ENCODE measurements at regions not wholly inside any gene's neighbourhood (a gene's known extent, or its start where the extent isn't known, plus 50 kb on each side); places are given as distances from the start of the nearest gene placed in this dataset.

DNA sequence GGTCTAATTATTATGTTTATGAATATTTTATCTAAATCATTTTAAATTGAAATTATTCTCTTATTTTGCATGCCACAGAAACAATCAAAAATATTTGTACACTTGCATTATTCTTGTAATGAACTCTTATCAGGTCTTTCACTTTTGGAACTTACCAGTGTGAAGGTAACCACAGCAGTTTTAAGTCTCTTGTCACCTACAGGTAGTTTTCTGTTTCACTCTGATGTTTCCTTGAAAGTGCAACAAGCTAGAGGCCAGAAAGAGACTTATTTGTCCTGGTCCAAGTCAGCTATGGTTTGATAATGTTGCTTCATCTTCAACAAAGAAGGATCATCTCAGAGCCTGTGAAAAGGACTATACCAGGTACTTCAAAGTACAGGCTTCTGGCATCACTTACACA is 133.4 kb upstream of the NBEA start:
- TF ChIP-seq, protein P1, sequence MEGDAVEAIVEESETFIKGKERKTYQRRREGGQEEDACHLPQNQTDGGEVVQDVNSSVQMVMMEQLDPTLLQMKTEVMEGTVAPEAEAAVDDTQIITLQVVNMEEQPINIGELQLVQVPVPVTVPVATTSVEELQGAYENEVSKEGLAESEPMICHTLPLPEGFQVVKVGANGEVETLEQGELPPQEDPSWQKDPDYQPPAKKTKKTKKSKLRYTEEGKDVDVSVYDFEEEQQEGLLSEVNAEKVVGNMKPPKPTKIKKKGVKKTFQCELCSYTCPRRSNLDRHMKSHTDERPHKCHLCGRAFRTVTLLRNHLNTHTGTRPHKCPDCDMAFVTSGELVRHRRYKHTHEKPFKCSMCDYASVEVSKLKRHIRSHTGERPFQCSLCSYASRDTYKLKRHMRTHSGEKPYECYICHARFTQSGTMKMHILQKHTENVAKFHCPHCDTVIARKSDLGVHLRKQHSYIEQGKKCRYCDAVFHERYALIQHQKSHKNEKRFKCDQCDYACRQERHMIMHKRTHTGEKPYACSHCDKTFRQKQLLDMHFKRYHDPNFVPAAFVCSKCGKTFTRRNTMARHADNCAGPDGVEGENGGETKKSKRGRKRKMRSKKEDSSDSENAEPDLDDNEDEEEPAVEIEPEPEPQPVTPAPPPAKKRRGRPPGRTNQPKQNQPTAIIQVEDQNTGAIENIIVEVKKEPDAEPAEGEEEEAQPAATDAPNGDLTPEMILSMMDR (IDR thresholded peaks at IDR 0.05): no peak

DNA sequence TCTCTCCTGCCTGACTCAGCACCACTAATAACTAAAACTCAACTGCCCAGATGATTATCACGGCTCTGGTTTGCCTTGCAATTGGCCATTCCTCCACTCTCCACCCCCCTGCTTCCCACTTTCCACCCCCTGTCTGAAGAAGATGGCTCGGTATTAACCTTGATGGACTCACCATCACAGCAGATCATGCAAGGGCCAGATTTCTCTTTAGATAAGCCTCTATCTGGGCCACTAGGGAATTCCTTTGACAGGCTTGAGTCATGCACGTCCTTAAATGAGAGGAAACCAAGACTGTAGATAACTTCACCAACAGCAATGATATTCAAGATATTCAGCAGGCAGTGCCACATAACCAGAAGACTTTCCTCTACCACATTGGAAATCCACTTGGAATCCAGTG is 131.1 kb upstream of the NBEA start:
- TF ChIP-seq, protein P1 (IDR thresholded peaks at IDR 0.05): no peak

DNA sequence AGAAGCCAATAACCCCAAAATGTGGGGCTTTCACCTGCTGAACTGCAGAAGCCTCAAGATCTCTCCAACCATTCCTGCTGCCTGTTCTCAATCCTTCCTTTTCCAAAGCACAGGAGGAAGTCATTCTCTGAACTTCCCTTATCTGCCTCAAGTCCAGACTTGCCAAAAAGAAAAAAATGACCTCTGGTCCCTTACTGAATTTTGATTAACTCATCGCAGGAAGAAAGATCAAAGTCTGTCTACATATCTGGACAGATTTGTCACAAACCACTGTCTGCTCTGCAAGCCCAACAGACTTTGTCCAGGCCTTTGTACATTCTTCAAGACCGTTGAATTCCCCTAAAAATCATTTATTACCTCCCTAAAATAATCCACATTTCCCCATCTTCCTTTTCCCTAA is 126.5 kb upstream of the NBEA start:
- TF ChIP-seq, protein P1 (IDR thresholded peaks at IDR 0.05): no peak

DNA sequence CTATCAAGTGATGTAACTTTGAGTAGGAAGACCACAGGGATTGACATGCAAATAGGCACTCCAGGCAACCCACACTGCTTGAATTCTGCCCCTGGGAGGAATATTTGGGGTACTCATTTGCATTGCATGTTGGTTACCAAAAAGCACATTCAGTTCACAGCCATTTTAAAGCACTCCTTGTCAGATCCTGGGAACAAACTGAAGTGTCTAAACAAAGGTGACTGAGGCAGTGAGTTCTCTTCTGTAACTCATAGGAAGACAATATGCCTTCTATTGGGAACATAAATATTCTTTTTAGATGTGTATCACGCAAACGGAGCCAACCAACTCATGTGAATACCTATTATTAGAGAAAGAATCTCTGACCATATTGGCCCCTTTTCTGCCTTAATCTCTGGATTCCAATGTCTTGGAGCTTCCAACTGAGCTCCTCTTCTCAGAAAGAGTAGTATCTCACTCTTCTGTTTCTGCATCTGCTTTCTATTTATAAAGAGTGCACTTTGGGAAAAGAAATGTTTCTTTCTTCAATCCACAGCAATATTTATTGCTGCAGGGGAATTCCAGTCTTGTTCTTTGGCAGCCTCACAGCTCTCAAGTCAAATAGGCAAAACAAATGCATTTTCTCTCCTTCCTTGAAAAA is 125.7 kb upstream of the NBEA start:
- TF ChIP-seq, protein P1 (IDR thresholded peaks at IDR 0.05): no peak

DNA sequence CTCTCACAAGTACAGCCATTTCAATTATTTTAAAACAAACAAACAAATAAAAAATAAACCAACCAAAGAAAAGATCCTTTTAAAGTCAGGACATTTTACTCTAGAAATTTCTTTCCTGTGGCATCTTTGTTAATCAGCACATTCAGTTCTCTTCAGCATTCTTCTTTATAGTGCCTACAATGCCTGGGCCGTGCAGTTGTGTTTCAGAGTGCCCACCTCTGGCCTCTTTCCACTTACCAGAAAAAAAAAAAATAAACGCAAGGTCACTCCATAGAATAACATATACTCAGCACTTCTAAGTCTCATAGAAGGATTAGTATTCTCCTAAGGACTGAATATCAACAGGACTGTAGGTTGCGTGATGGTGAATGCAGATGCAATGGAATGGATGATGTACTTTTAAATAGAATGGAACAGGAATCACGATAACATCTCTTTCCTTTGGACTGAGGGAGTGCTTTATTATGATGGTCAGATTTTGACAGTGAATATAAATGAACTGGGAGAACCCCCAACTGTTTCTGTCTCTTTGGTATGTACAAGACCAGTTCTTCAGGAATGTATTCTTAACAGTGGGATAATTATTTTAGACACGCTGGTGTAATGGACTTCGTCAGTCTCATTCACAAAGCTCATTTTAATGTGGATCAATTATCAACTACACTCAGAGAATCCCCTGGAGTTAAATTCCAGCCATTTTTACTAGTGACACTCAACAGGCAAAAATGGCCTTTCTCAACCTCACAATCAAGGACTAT is 125.0 kb upstream of the NBEA start:
- TF ChIP-seq, protein P1 (IDR thresholded peaks at IDR 0.05): no peak

DNA sequence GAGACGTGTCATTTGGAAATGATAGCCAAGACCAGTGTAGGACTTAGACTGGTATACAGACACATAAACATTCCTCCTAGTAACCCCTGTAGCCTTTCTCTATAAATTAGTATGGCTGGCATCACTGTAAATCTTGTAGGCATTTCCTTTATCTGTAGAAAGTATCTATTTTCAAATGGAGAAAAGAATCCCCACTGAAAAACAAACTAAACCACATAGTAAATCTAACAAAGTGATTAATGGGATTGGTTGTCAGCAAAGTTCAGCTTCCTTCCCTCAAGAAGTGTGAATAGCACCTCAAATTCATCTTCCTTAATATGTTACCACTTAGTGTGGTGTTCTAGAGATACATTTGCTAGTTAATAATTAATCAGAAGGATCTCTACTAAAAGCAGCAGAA is 119.4 kb upstream of the NBEA start:
- TF ChIP-seq, protein P1 (IDR thresholded peaks at IDR 0.05): no peak

DNA sequence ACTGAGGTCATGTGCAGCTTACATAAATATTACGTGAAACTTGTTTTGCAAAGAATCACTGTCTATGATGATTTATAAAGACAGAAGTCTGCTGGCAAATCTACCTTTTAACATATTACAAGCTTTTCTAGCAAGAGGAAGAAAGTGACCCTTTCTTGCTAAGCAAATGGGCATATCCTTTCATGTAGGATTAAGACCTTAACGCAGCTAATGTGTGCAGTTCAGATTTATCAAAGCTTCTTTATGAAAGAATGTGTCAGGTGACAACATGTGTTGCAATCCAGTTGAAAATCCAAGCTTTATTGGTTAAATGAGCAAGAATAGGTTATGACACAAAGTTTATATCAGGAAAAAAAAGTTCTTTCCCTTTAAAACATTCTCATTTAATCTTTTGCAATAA is 115.6 kb upstream of the NBEA start:
- TF ChIP-seq, protein P1 (IDR thresholded peaks at IDR 0.05): no peak
